ENCODE measurements at regions not wholly inside any gene's neighbourhood (a gene's known extent, or its start where the extent isn't known, plus 50 kb on each side); places are given as distances from the start of the nearest gene placed in this dataset.

GRCh38 chr4:181476508-181476890, 766.7 kb upstream of the TENM3 start:
- H3K4me2 ChIP-seq (ENCODE audit: low read length) = no peak overlapping the region
- ChIA-PET CTCF (interaction anchor here (1.1 to 1.5 kb wide), 2 partner anchors 52 to 333 kb away, joined by 3 read pairs; no protein-coding TSS in a partner anchor), RAD21 (ENCODE audit: low non-redundant PET in 1 of 2, low total read pairs in 2 of 2, uncharacterized antibody in 2 of 2, unreplicated experiment in 2 of 2) (no interaction called here), POLR2A (no interaction called here)
- BruUV-seq (replicated peaks) = no TSS peak
- H3K9ac ChIP-seq (ENCODE audit: low read length) = no peak overlapping the region
- DNase-seq (ENCODE audit: low read depth, low spot score) = no peak
- H3K79me2 ChIP-seq (ENCODE audit: insufficient read depth, low read length) = no peaks in the 10 kb centered on the region
- no peak for ATAC-seq
- intact Hi-C loops (cut with micrococcal nuclease) = no loop called here
- no peak overlapping the region for H3K4me3 ChIP-seq (replicated peaks in 1 of 2; ENCODE audit: low read depth in 1 of 2, low read length in 2 of 2)
- no peak overlapping the region for H3K27ac ChIP-seq (ENCODE audit: low read depth, low read length)
- H2AFZ ChIP-seq (ENCODE audit: low read depth, low read length, poor library complexity, severe bottlenecking) = no peak overlapping the region
- H3K36me3 ChIP-seq (ENCODE audit: control insufficient read depth in 1 of 2, insufficient read depth in 2 of 2, low read length in 2 of 2) = no peaks in the 10 kb centered on the region
- H3K4me1 ChIP-seq (ENCODE audit: control insufficient read depth in 1 of 2, insufficient read depth in 2 of 2, low read length in 2 of 2) = no peaks in the 10 kb centered on the region
- no peaks in the 10 kb centered on the region for H3K9me3 ChIP-seq (ENCODE audit: control insufficient read depth in 1 of 2, insufficient read depth in 1 of 2, low read depth in 1 of 2, low read length in 2 of 2)
- TF ChIP-seq ZBTB33 (IDR thresholded peaks at IDR 0.05; ENCODE audit: extremely low read depth, insufficient replicate concordance, low read length) (no peak), MAX (IDR thresholded peaks at IDR 0.05) (no peak), SIN3A (IDR thresholded peaks at IDR 0.05; ENCODE audit: low read depth) (no peak), CEBPB (IDR thresholded peaks at IDR 0.05; ENCODE audit: low read depth) (no peak), POLR2AphosphoS5 (IDR thresholded peaks at IDR 0.05; ENCODE audit: low read depth, low read length) (no peak)
- TF ChIP-seq, protein P1, sequence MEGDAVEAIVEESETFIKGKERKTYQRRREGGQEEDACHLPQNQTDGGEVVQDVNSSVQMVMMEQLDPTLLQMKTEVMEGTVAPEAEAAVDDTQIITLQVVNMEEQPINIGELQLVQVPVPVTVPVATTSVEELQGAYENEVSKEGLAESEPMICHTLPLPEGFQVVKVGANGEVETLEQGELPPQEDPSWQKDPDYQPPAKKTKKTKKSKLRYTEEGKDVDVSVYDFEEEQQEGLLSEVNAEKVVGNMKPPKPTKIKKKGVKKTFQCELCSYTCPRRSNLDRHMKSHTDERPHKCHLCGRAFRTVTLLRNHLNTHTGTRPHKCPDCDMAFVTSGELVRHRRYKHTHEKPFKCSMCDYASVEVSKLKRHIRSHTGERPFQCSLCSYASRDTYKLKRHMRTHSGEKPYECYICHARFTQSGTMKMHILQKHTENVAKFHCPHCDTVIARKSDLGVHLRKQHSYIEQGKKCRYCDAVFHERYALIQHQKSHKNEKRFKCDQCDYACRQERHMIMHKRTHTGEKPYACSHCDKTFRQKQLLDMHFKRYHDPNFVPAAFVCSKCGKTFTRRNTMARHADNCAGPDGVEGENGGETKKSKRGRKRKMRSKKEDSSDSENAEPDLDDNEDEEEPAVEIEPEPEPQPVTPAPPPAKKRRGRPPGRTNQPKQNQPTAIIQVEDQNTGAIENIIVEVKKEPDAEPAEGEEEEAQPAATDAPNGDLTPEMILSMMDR (IDR thresholded peaks at IDR 0.05 in 2 of 3, conservative IDR thresholded peaks at IDR 0.05 in 1 of 3; ENCODE audit: borderline replicate concordance in 1 of 3, insufficient read depth in 1 of 3, low read depth in 2 of 3, low read length in 2 of 3) = no peak
- peaks cover 31% of the 10 kb centered on the region for H3K27me3 ChIP-seq (ENCODE audit: insufficient read depth, low read length)
- H4K20me1 ChIP-seq (ENCODE audit: insufficient read depth) = no peaks in the 10 kb centered on the region
- no peaks in the 10 kb centered on the region for H3K9me2 ChIP-seq (ENCODE audit: insufficient read depth)

Measured in HCT116 (cell line).